WTC11 (cell line): ENCODE measurements at regions not wholly inside any gene's neighbourhood (a gene's known extent, or its start where the extent isn't known, plus 50 kb on each side); places are given as distances from the start of the nearest gene placed in this dataset.

Experiments
- ESRRA ChIP-seq: sonication (generic); formaldehyde crosslinking; IDR thresholded peaks from 2 replicates; pipeline ENCODE4 v1.8.1; 2022; ENCODE audit warnings: mild to moderate bottlenecking, missing genetic modification reagents, borderline replicate concordance
- ZNF423 ChIP-seq: fragments of 250-450 bp; sonication (Bioruptor Pico); IDR thresholded peaks from 2 replicates; pipeline ENCODE4 v2.1.2; 2022; ENCODE audit warnings: mild to moderate bottlenecking, moderate library complexity

DNA sequence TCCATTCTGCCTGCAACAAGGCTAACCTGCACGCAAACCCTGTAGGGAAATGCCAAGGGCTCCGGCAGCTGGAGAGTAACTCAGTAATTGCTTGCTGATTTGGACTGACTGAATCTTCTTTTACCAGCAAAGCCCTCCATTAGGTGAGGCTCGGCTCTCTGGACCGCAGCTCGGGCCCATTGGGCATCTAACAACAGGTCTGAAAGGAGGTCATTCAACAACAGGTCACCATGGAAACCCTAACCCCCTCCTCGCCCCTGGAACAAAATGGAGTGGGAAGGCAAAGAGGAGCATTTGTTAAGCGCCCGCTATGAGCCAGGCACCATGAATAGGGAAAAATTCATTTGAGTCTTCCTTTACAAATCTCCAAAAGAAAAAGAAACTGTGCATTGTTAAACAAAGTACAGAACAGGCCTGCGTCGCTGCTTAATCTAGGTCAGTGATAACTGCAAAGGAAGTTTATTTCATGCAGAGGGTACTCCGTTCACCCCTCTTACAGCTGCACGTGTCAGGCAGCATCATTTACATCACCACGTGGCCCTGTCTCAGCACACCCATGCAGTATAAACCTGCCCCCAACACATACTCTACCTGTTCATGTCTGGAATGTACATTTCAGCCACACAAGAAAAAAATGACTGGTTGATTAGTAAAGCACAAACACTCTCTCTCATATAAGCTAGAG, 248.8 kb upstream of the NEBL start:
- TF ChIP-seq ZNF423 (CRISPR knock-in tag): no peak
- no peak for TF ChIP-seq ESRRA (CRISPR knock-in tag)
